Stomach (tissue), 8 donors: ENCODE measurements at regions not wholly inside any gene's neighbourhood (a gene's known extent, or its start where the extent isn't known, plus 50 kb on each side); places are given as distances from the start of the nearest gene placed in this dataset.

Experiments
- DNase-seq, 2 donors: peaks; one replicate each; pipeline versions ENCODE4 v3.0.0 to v3.0.0-alpha.2; 2013 to 2019
- H3K27ac ChIP-seq, 5 donors: fragments of 200-600 bp in 4 of 5; sonication (generic) in 4 of 5; one replicate each; pipeline ENCODE4 v1.5.1; 2013 to 2019; ENCODE audit warnings: mild to moderate bottlenecking in 1 of 5, moderate library complexity in 1 of 5
- H3K27me3 ChIP-seq, 3 donors: fragments of 200-600 bp; sonication (generic); one replicate each; pipeline ENCODE4 v1.5.1; 2017 to 2019; ENCODE audit warnings: mixed run types in 1 of 3
- H3K36me3 ChIP-seq, 4 donors: fragments of 200-600 bp; sonication (generic); 1 replicate in 3 of 4; 2 replicates in 1 of 4; pipeline ENCODE4 v1.5.1; 2016 to 2019
- H3K4me1 ChIP-seq, 4 donors: fragments of 200-600 bp; sonication (generic); one replicate each; pipeline ENCODE4 v1.5.1; 2016 to 2019
- H3K4me3 ChIP-seq, 4 donors: fragments of 200-600 bp; sonication (generic) in 3 of 4; one replicate each; pipeline ENCODE4 v1.5.1; 2016 to 2019; ENCODE audit warnings: mild to moderate bottlenecking in 1 of 4
- H3K9me3 ChIP-seq, 4 donors: fragments of 200-600 bp; sonication (generic); one replicate each; pipeline ENCODE4 v1.5.1; 2016 to 2019
- CTCF ChIP-seq, 7 experiments: fragments of 450-650 bp in 4 of 7; fragments of 200-600 bp in 3 of 7; sonication (generic) in 3 of 7; IDR thresholded peaks; one replicate each; pipeline ENCODE4 v1.5.1; 2016 to 2019; ENCODE audit warnings: antibody characterized with exemption in 7 of 7, control low read depth in 2 of 7, mild to moderate bottlenecking in 1 of 7
- EP300 ChIP-seq: sonication (generic); formaldehyde crosslinking; IDR thresholded peaks from one replicate; pipeline ENCODE4 v1.6.1; 2017; ENCODE audit warnings: antibody characterized with exemption
- POLR2A ChIP-seq, 4 donors: fragments of 450-650 bp; IDR thresholded peaks; one replicate each; pipeline ENCODE4 v1.6.1; 2016; ENCODE audit warnings: antibody characterized with exemption in 4 of 4, control low read depth in 2 of 4, mild to moderate bottlenecking in 1 of 4, moderate library complexity in 1 of 4
- POLR2AphosphoS5 ChIP-seq, 3 donors: sonication (generic); formaldehyde crosslinking; IDR thresholded peaks; one replicate each; pipeline ENCODE4 v1.6.1; 2016; ENCODE audit warnings: antibody characterized with exemption in 3 of 3
- WGBS, 5 donors: extraction: QIAGEN DNeasy Blood & Tissue Kit in 3 of 5; methylation state at CpG; one replicate each; pipeline versions ENCODE4 v1.1.5 to v1.1.7; 2013 to 2018; 5-methylcytosine and 5-hydroxymethylcytosine counted together
- intact Hi-C: fragments of 100-400 bp; cut with DNase I; formaldehyde crosslinking; loops from one replicate; pipeline ENCODE4 v1.15.1; 2023; ENCODE audit warnings: low total_unique reads
- donor health status: healthy with polysubstance abuse.
- donor health status: Bipolar disorder and iron deficiency.
- donor health status: healthy.

GRCh38 chr20:18995455-18995854 lies 181.9 kb downstream of the SCP2D1 start:
- intact Hi-C loops, result no loop called here
- Histone ChIP-seq H3K4me3 (no peak overlapping the region), H3K36me3 (no peaks in the 10 kb centered on the region), H3K9me3 (no peaks in the 10 kb centered on the region), H3K4me1 (no peaks in the 10 kb centered on the region), H3K27me3 (no peaks in the 10 kb centered on the region), H3K27ac (no peak overlapping the region)
- TF ChIP-seq CTCF (IDR thresholded peaks at IDR 0.05), result no peak
- no peak for TF ChIP-seq POLR2A (IDR thresholded peaks at IDR 0.05)
- no peak for TF ChIP-seq EP300
- no peak for TF ChIP-seq POLR2AphosphoS5 (IDR thresholded peaks at IDR 0.05)
- no peak for DNase-seq
- 86 to 94% (median 89%) methylated on average over 3 of the region's 3 CpGs for WGBS, 5 donors

GRCh38 chr20:18999086-18999485 lies 185.5 kb downstream of the SCP2D1 start:
- no peak overlapping the region for H3K4me3 ChIP-seq
- intact Hi-C loops, result no loop called here
- no peaks in the 10 kb centered on the region for H3K36me3 ChIP-seq
- no peaks in the 10 kb centered on the region for H3K4me1 ChIP-seq
- no peak for DNase-seq
- no peaks in the 10 kb centered on the region for H3K27me3 ChIP-seq
- TF ChIP-seq POLR2A (IDR thresholded peaks at IDR 0.05), result no peak
- TF ChIP-seq POLR2AphosphoS5 (IDR thresholded peaks at IDR 0.05), result no peak
- no peak for TF ChIP-seq CTCF (IDR thresholded peaks at IDR 0.05)
- no peak for TF ChIP-seq EP300
- no peaks in the 10 kb centered on the region for H3K9me3 ChIP-seq
- H3K27ac ChIP-seq, result no peak overlapping the region
- WGBS, 5 donors, result 89 to 92% (median 90%) methylated on average over 7 of the region's 7 CpGs

- H3K4me1 ChIP-seq, result no peaks in the 10 kb centered on the region
- DNase-seq, result no peak
- H3K4me3 ChIP-seq, result no peak overlapping the region
- 80 to 88% (median 85%) methylated on average over 7 of the region's 7 CpGs for WGBS, 5 donors
- H3K27me3 ChIP-seq, result no peaks in the 10 kb centered on the region
- intact Hi-C loops, result no loop called here
- H3K36me3 ChIP-seq, result no peaks in the 10 kb centered on the region
- TF ChIP-seq POLR2AphosphoS5 (IDR thresholded peaks at IDR 0.05) (no peak), CTCF (IDR thresholded peaks at IDR 0.05) (no peak), EP300 (no peak), POLR2A (IDR thresholded peaks at IDR 0.05) (no peak)
- no peak overlapping the region for H3K27ac ChIP-seq
- H3K9me3 ChIP-seq, result no peaks in the 10 kb centered on the region
These were observed 186.5 kb downstream of the SCP2D1 start for GRCh38 chr20:19000078-19000477.

- WGBS, 5 donors, result 81 to 100% (median 96%) methylated on average over 1 of the region's 1 CpG
- intact Hi-C loops, result no loop called here
- Histone ChIP-seq H3K4me3 (no peak overlapping the region), H3K36me3 (no peaks in the 10 kb centered on the region), H3K4me1 (no peaks in the 10 kb centered on the region), H3K27ac (no peak overlapping the region), H3K27me3 (no peaks in the 10 kb centered on the region), H3K9me3 (no peaks in the 10 kb centered on the region)
- TF ChIP-seq EP300 (no peak), POLR2AphosphoS5 (IDR thresholded peaks at IDR 0.05) (no peak), POLR2A (IDR thresholded peaks at IDR 0.05) (no peak), CTCF (IDR thresholded peaks at IDR 0.05) (no peak)
- DNase-seq, result no peak
These were observed 187.6 kb downstream of the SCP2D1 start for GRCh38 chr20:19001177-19001576.
